Caco-2 (cell line): ENCODE measurements at regions not wholly inside any gene's neighbourhood (a gene's known extent, or its start where the extent isn't known, plus 50 kb on each side); places are given as distances from the start of the nearest gene placed in this dataset.

Source experiments
- BruUV-seq: library from RNA; stranded (reverse); fragments of 400-500 nt; replicated peaks from 2 replicates; lab custom pipeline; 2021; lab: Mats Ljungman, UMichigan
- CTCF ChIA-PET: fragments of 300-600 bp; sonication (Branson Sonifier 250); formaldehyde crosslinking; loops from one replicate; lab custom pipeline; 2022; ENCODE audit warnings: antibody characterized with exemption; lab: Charles Lee
- POLR2A ChIA-PET: fragments of 300-600 bp; sonication (Branson Sonifier 250); formaldehyde crosslinking; loops from one replicate; lab custom pipeline; 2022; ENCODE audit warnings: antibody characterized with exemption; lab: Charles Lee
- DNase-seq, 2 experiments: peaks; one replicate each; pipeline versions ENCODE4 v3.0.0 to v3.0.0-alpha.2; 2020 to 2022
- H3K27me3 ChIP-seq: replicated peaks from 2 replicates; pipeline ENCODE4 v1.6.0; 2011; ENCODE audit warnings: low read length; ENCODE audit not compliant: control insufficient read depth, insufficient read depth
- H3K36me3 ChIP-seq: 2 replicates; pipeline ENCODE4 v1.5.1; 2011; ENCODE audit warnings: low read length; ENCODE audit not compliant: control insufficient read depth, insufficient read depth
- H3K4me1 ChIP-seq: fragments of 250-450 bp; sonication (Bioruptor Pico); 2 replicates; pipeline ENCODE4 v1.5.1; 2020; ENCODE audit warnings: mild to moderate bottlenecking
- H3K4me3 ChIP-seq: 2 replicates; pipeline ENCODE4 v1.5.1; 2011; ENCODE audit warnings: low read depth, mild to moderate bottlenecking, control low read depth, low read length
- H3K9me3 ChIP-seq: fragments of 250-450 bp; sonication (Bioruptor Pico); 2 replicates; pipeline ENCODE4 v1.5.1; 2020; ENCODE audit warnings: mild to moderate bottlenecking, moderate library complexity
- H3K27ac Mint-ChIP-seq: one replicate; pipeline ENCODE4 v1.8.0; 2022; ENCODE audit warnings: mixed read lengths; ENCODE audit not compliant: unreplicated experiment
- H3K27me3 Mint-ChIP-seq: one replicate; pipeline ENCODE4 v1.8.0; 2022; ENCODE audit warnings: mixed read lengths; ENCODE audit not compliant: insufficient read depth, unreplicated experiment
- H3K36me3 Mint-ChIP-seq: one replicate; pipeline ENCODE4 v1.8.0; 2022; ENCODE audit warnings: mild to moderate bottlenecking, mixed read lengths; ENCODE audit not compliant: insufficient read depth, unreplicated experiment
- H3K4me1 Mint-ChIP-seq: one replicate; pipeline ENCODE4 v1.8.0; 2022; ENCODE audit warnings: low read depth, mixed read lengths; ENCODE audit not compliant: unreplicated experiment
- H3K4me3 Mint-ChIP-seq: one replicate; pipeline ENCODE4 v1.8.0; 2022; ENCODE audit warnings: mild to moderate bottlenecking, moderate library complexity, mixed read lengths; ENCODE audit not compliant: unreplicated experiment
- H3K9me3 Mint-ChIP-seq: one replicate; pipeline ENCODE4 v1.8.0; 2022; ENCODE audit warnings: mixed read lengths; ENCODE audit not compliant: unreplicated experiment
- CTCF ChIP-seq, 2 experiments: fragments of 200-600 bp in 1 of 2; IDR thresholded peaks; 1 replicate in 1 of 2; 2 replicates in 1 of 2; pipeline versions ENCODE4 v1.5.1 to v1.8.0; 2011 to 2022; ENCODE audit warnings: antibody characterized with exemption in 1 of 2, control low read depth in 1 of 2, inconsistent platforms in 1 of 2, low read depth in 1 of 2, low read length in 1 of 2, mild to moderate bottlenecking in 1 of 2, moderate library complexity in 1 of 2; ENCODE audit not compliant: insufficient read depth in 1 of 2, severe bottlenecking in 1 of 2, unreplicated experiment in 1 of 2
- intact Hi-C: fragments of 100-400 bp; cut with micrococcal nuclease; formaldehyde crosslinking; loops from one replicate; pipeline ENCODE4 v1.10.0; 2022; ENCODE audit not compliant: unreplicated experiment

- no TSS peak for BruUV-seq
- ChIA-PET POLR2A (no interaction called here), CTCF (no interaction called here)
- no peak overlapping the region for H3K4me3 Mint-ChIP-seq
- TF ChIP-seq CTCF (IDR thresholded peaks at IDR 0.05; ENCODE audit: insufficient read depth in 1 of 2, low read depth in 1 of 2, low read length in 1 of 2, severe bottlenecking in 1 of 2, unreplicated experiment in 1 of 2), result no peak
- Histone ChIP-seq H3K9me3 (peaks cover 8% of the 10 kb centered on the region; the same call in 1 of the 2 replicates), H3K36me3 (no peaks in the 10 kb centered on the region), H3K4me3 (no peak overlapping the region), H3K4me1 (no peaks in the 10 kb centered on the region), H3K27me3 (no peaks in the 10 kb centered on the region)
- DNase-seq, result no peak
- no peaks in the 10 kb centered on the region for H3K27me3 Mint-ChIP-seq
- no peak overlapping the region for H3K27ac Mint-ChIP-seq
- no peaks in the 10 kb centered on the region for H3K9me3 Mint-ChIP-seq
- no peaks in the 10 kb centered on the region for H3K4me1 Mint-ChIP-seq
- H3K36me3 Mint-ChIP-seq, result no peaks in the 10 kb centered on the region
- intact Hi-C loops, result no loop called here
Observed at GRCh38 chr6:68192988-68193387, 442.1 kb upstream of the ADGRB3 start.

GRCh38 chr6:68189217-68189815, 445.8 kb upstream of the ADGRB3 start:
- CTCF ChIA-PET, result no interaction called here
- Mint-ChIP-seq H3K9me3 (no peaks in the 10 kb centered on the region), H3K27ac (no peak overlapping the region), H3K36me3 (no peaks in the 10 kb centered on the region), H3K27me3 (no peaks in the 10 kb centered on the region), H3K4me1 (no peaks in the 10 kb centered on the region), H3K4me3 (no peak overlapping the region)
- TF ChIP-seq CTCF (IDR thresholded peaks at IDR 0.05; ENCODE audit: insufficient read depth in 1 of 2, low read depth in 1 of 2, low read length in 1 of 2, severe bottlenecking in 1 of 2, unreplicated experiment in 1 of 2), result no peak
- POLR2A ChIA-PET, result no interaction called here
- no peak overlapping the region for H3K4me3 ChIP-seq
- H3K27me3 ChIP-seq, result no peaks in the 10 kb centered on the region
- H3K4me1 ChIP-seq, result no peaks in the 10 kb centered on the region
- DNase-seq, result no peak
- no peaks in the 10 kb centered on the region for H3K9me3 ChIP-seq
- no peaks in the 10 kb centered on the region for H3K36me3 ChIP-seq
- intact Hi-C loops, result no loop called here
- no TSS peak for BruUV-seq

GRCh38 chr6:68186870-68187269, 448.2 kb upstream of the ADGRB3 start:
- Mint-ChIP-seq H3K9me3 (no peaks in the 10 kb centered on the region), H3K27me3 (no peaks in the 10 kb centered on the region)

More at GRCh38 chr6:68186870-68187269, 448.2 kb upstream of the ADGRB3 start:
- H3K4me3 ChIP-seq, result no peak overlapping the region
- BruUV-seq, result no TSS peak
- Mint-ChIP-seq H3K4me1 (no peaks in the 10 kb centered on the region), H3K27ac (no peak overlapping the region), H3K36me3 (no peaks in the 10 kb centered on the region), H3K4me3 (no peak overlapping the region)
- DNase-seq, result no peak
- POLR2A ChIA-PET, result no interaction called here
- peaks cover 4% of the 10 kb centered on the region; the same call in 1 of the 2 replicates for H3K9me3 ChIP-seq
- no peaks in the 10 kb centered on the region for H3K36me3 ChIP-seq
- intact Hi-C loops, result no loop called here
- TF ChIP-seq CTCF (IDR thresholded peaks at IDR 0.05; ENCODE audit: insufficient read depth in 1 of 2, low read depth in 1 of 2, low read length in 1 of 2, severe bottlenecking in 1 of 2, unreplicated experiment in 1 of 2), result no peak
- no peaks in the 10 kb centered on the region for H3K4me1 ChIP-seq
- no peaks in the 10 kb centered on the region for H3K27me3 ChIP-seq
- CTCF ChIA-PET, result no interaction called here
